ENCODE measurements at regions not wholly inside any gene's neighbourhood (a gene's known extent, or its start where the extent isn't known, plus 50 kb on each side); places are given as distances from the start of the nearest gene placed in this dataset.
"Not testable (repeated sequence)": the region's sequence is repeated elsewhere in the genome, so short reads cannot be mapped to it uniquely, and the experiment has no call there.

GRCh38 chr17:15836249-15836982, 104.3 kb downstream of the TBC1D26 start:
- H3K27ac ChIP-seq; H3K4me1 ChIP-seq (replicated peaks); H3K4me3 ChIP-seq; H3K9me3 ChIP-seq; intact Hi-C loops (cut with DNase I); H3K27me3 ChIP-seq (replicated peaks; ENCODE audit: insufficient read depth); DNase-seq (ENCODE audit: low spot score); H3K36me3 ChIP-seq: not testable (repeated sequence)
- 72% methylated on average over 3 of the region's 12 CpGs for WGBS

DNA sequence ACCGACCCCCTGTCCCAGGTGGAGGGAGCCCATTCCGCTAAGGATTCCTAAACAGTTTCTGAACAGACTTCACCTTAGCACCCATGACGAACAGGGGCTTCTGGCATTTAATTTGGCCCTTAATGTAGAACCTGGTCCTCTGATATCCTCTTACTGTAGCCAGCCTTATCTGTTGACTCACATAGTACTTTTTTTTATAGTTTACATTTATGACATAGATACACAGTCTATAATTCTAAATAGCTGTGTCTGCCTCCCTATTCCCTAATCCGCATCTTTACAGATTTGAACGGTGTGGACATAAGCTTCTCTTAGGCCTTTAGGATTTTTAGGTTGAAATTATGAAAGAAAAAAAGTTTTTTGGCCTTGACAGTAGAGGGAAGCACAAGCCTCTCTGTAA, 104.9 kb downstream of the TBC1D26 start:
- H3K4me1 ChIP-seq (replicated peaks); H3K36me3 ChIP-seq; H3K27me3 ChIP-seq (replicated peaks; ENCODE audit: insufficient read depth); intact Hi-C loops (cut with DNase I); DNase-seq (ENCODE audit: low spot score); H3K27ac ChIP-seq; H3K9me3 ChIP-seq; H3K4me3 ChIP-seq: not testable (repeated sequence)
- WGBS, result 75% methylated on average over 5 of the region's 5 CpGs

- H3K4me1 ChIP-seq (replicated peaks); H3K4me3 ChIP-seq; H3K36me3 ChIP-seq; DNase-seq (ENCODE audit: low spot score); H3K27me3 ChIP-seq (replicated peaks; ENCODE audit: insufficient read depth); intact Hi-C loops (cut with DNase I); H3K27ac ChIP-seq; H3K9me3 ChIP-seq: not testable (repeated sequence)
- WGBS, result 20% methylated on average over 6 of the region's 6 CpGs
Observed at GRCh38 chr17:15847447-15848229, 97.3 kb upstream of the ADORA2B start.

- H3K9me3 ChIP-seq; H3K27me3 ChIP-seq (replicated peaks; ENCODE audit: insufficient read depth); H3K4me1 ChIP-seq (replicated peaks); H3K36me3 ChIP-seq; H3K4me3 ChIP-seq; DNase-seq (ENCODE audit: low spot score); H3K27ac ChIP-seq; intact Hi-C loops (cut with DNase I): not testable (repeated sequence)
- 68% methylated on average over 6 of the region's 6 CpGs for WGBS
Observed at GRCh38 chr17:15849054-15849453, 95.9 kb upstream of the ADORA2B start.

GRCh38 chr17:15850071-15850470, 94.9 kb upstream of the ADORA2B start:
- H3K27ac ChIP-seq; H3K4me3 ChIP-seq; intact Hi-C loops (cut with DNase I); H3K4me1 ChIP-seq (replicated peaks); H3K36me3 ChIP-seq; DNase-seq (ENCODE audit: low spot score); H3K9me3 ChIP-seq; H3K27me3 ChIP-seq (replicated peaks; ENCODE audit: insufficient read depth): not testable (repeated sequence)
- 48% methylated on average over 2 of the region's 2 CpGs for WGBS

GRCh38 chr17:15850687-15851086, 94.2 kb upstream of the ADORA2B start:
- H3K27me3 ChIP-seq (replicated peaks; ENCODE audit: insufficient read depth); H3K4me1 ChIP-seq (replicated peaks); H3K9me3 ChIP-seq; H3K27ac ChIP-seq; H3K36me3 ChIP-seq; intact Hi-C loops (cut with DNase I); DNase-seq (ENCODE audit: low spot score); H3K4me3 ChIP-seq: not testable (repeated sequence)
- 38% methylated on average over 3 of the region's 3 CpGs for WGBS

DNA sequence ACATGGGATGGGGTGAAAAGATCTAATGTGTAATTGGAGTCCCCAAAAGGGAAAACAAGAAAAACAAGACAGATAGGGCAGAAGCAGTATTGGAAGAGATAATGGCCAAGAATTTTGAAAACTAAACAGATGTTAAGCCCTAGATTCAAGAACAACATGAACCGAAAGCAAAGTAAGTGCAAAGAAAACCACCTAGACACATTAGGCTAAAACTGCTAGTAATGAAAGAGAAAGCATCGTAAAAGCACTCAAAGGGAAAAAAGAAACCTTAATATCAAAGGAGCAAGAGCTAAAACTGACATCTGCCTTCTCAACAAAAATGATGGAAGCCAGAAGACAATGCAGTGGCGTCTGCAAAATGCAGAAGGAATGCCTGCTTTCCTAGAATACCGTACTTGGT, 92.1 kb upstream of the ADORA2B start:
- H3K4me3 ChIP-seq; intact Hi-C loops (cut with DNase I); H3K36me3 ChIP-seq; H3K27me3 ChIP-seq (replicated peaks; ENCODE audit: insufficient read depth); DNase-seq (ENCODE audit: low spot score); H3K4me1 ChIP-seq (replicated peaks); H3K9me3 ChIP-seq; H3K27ac ChIP-seq: not testable (repeated sequence)
- no CpG with 5 or more reads among the region's 4 CpGs for WGBS

GRCh38 chr17:15856191-15856590, 88.7 kb upstream of the ADORA2B start:
- H3K4me1 ChIP-seq (replicated peaks); H3K36me3 ChIP-seq; H3K27ac ChIP-seq; intact Hi-C loops (cut with DNase I); H3K27me3 ChIP-seq (replicated peaks; ENCODE audit: insufficient read depth); H3K4me3 ChIP-seq; H3K9me3 ChIP-seq; DNase-seq (ENCODE audit: low spot score): not testable (repeated sequence)
- WGBS, result 83% methylated on average over 3 of the region's 3 CpGs

GRCh38 chr17:15856745-15857144, 88.2 kb upstream of the ADORA2B start:
- H3K4me3 ChIP-seq; H3K27ac ChIP-seq; H3K27me3 ChIP-seq (replicated peaks; ENCODE audit: insufficient read depth); H3K36me3 ChIP-seq; H3K4me1 ChIP-seq (replicated peaks); DNase-seq (ENCODE audit: low spot score); intact Hi-C loops (cut with DNase I); H3K9me3 ChIP-seq: not testable (repeated sequence)
- 84% methylated on average over 2 of the region's 2 CpGs for WGBS

DNA sequence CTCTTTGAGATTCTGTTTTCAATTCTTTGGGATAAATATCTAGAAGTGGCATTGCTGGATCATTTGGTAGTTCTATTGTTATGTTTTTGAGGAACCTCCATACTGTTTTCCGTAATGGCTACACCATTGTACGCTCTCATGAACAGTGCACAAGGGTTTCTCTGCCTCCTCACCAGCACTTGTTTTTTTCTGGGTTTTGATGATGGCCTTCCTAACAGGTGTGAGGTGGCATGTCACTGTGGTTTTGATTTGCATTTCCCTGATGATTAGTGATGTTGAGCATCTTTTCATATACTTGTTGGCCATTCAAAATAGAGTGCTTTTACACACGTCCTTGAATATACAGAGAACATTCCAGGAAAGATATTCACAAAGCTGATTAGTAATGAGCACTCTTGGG, 86.8 kb upstream of the ADORA2B start:
- H3K9me3 ChIP-seq; H3K36me3 ChIP-seq; H3K4me3 ChIP-seq; intact Hi-C loops (cut with DNase I); H3K27ac ChIP-seq; H3K4me1 ChIP-seq (replicated peaks); DNase-seq (ENCODE audit: low spot score); H3K27me3 ChIP-seq (replicated peaks; ENCODE audit: insufficient read depth): not testable (repeated sequence)
- WGBS, result 91% methylated on average over 3 of the region's 3 CpGs

DNA sequence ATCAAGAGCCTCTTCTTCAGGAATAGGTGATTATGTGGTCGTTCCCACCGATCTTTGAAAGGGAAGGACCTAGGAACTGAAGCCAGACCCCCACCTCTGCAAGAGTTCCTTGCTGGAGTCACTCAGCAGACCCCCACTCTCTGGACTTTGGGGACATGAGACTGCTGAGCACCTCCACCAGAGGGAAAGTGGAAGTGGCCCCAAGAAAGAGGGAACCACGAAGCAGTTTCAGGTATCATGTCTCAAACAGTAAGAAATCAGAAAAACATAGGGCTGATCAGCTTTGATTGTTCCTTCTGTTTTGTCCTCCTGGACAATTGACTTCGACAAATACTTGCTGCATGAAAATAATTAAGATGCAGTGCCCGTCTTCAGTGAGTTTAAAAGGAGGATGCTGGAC, 84.2 kb upstream of the ADORA2B start:
- H3K4me3 ChIP-seq; H3K4me1 ChIP-seq (replicated peaks); H3K9me3 ChIP-seq; DNase-seq (ENCODE audit: low spot score); H3K36me3 ChIP-seq; H3K27me3 ChIP-seq (replicated peaks; ENCODE audit: insufficient read depth); H3K27ac ChIP-seq; intact Hi-C loops (cut with DNase I): not testable (repeated sequence)
- WGBS, result 89% methylated on average over 5 of the region's 5 CpGs

- WGBS, result 83% methylated on average over 4 of the region's 4 CpGs
- intact Hi-C loops (cut with DNase I), result not testable (repeated sequence)
Observed at GRCh38 chr17:15864061-15864460, 80.9 kb upstream of the ADORA2B start.

GRCh38 chr17:15864472-15864871, 80.5 kb upstream of the ADORA2B start:
- H3K27me3 ChIP-seq (replicated peaks; ENCODE audit: insufficient read depth); DNase-seq (ENCODE audit: low spot score); H3K4me3 ChIP-seq; H3K27ac ChIP-seq; intact Hi-C loops (cut with DNase I); H3K9me3 ChIP-seq; H3K4me1 ChIP-seq (replicated peaks); H3K36me3 ChIP-seq: not testable (repeated sequence)
- WGBS, result 77% methylated on average over 4 of the region's 4 CpGs

More at GRCh38 chr17:15864061-15864460, 80.9 kb upstream of the ADORA2B start:
- not testable (repeated sequence) for DNase-seq (ENCODE audit: low spot score); H3K9me3 ChIP-seq; H3K27ac ChIP-seq; H3K4me1 ChIP-seq (replicated peaks); H3K27me3 ChIP-seq (replicated peaks; ENCODE audit: insufficient read depth); H3K36me3 ChIP-seq; H3K4me3 ChIP-seq

Data from prostate gland (tissue), 2 donors.